SJCRH30 (cell line): ENCODE measurements at regions not wholly inside any gene's neighbourhood (a gene's known extent, or its start where the extent isn't known, plus 50 kb on each side); places are given as distances from the start of the nearest gene placed in this dataset.
"Not testable (repeated sequence)": the region's sequence is repeated elsewhere in the genome, so short reads cannot be mapped to it uniquely, and the experiment has no call there.

ENCODE experiments used
- DNase-seq, 2 experiments: peaks; one replicate each; pipeline ENCODE4 v3.0.0-alpha.2; 2015 to 2020
- H3K27ac ChIP-seq: fragments of 250-450 bp; sonication (Bioruptor Pico); 2 replicates; pipeline ENCODE4 v1.5.1; 2020; ENCODE audit warnings: mild to moderate bottlenecking, moderate library complexity
- H3K27me3 ChIP-seq: fragments of 250-450 bp; sonication (Bioruptor Pico); 2 replicates; pipeline ENCODE4 v1.5.1; 2020; ENCODE audit warnings: mild to moderate bottlenecking, moderate library complexity
- H3K36me3 ChIP-seq: fragments of 250-450 bp; sonication (Bioruptor Pico); 2 replicates; pipeline ENCODE4 v1.5.1; 2020; ENCODE audit warnings: mild to moderate bottlenecking, moderate library complexity
- H3K4me1 ChIP-seq: fragments of 250-450 bp; sonication (Bioruptor Pico); 2 replicates; pipeline ENCODE4 v1.5.1; 2020; ENCODE audit warnings: mild to moderate bottlenecking, moderate library complexity
- H3K4me3 ChIP-seq: fragments of 250-450 bp; sonication (Bioruptor Pico); 2 replicates; pipeline ENCODE4 v1.5.1; 2020; ENCODE audit warnings: mild to moderate bottlenecking, moderate library complexity
- H3K9me3 ChIP-seq: fragments of 250-450 bp; sonication (Bioruptor Pico); replicated peaks from 2 replicates; pipeline ENCODE4 v1.5.1; 2020; ENCODE audit warnings: mild to moderate bottlenecking, moderate library complexity

DNA sequence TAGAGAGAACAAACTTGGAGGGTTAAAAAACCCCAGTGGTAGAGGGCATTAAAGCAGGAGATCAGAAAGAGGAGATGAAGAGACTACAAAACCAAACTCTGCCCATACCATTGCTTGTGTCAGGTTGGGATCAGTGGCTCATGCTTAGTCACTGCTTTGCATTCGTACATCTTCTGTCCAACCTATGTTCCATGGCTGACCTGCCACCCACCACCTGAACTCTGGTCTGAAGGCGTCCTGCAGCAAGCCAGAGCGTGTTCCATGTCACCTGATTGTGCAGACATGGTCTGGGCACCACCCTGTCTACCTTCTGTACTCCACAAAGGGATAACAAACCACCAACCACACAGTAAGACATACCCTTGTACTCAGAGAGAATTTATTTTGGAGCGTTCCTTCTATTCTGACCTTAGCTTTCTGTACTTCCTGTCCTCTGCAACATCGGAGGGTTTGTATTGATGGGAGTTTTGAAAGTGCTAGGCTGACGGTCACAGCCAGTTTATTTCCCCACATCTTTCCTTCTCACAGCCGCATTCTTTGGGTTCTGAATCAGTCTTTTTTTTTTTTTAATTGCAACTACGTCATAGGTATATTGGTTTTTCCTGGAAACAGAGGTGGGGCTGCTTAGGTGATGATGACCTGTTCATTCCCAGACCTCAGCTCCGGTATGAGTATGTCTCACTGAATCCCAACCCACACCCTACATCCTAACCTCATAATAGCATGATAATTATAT lies 88.3 kb downstream of the SOWAHC start:
- Histone ChIP-seq H3K9me3 (no peaks in the 10 kb centered on the region), H3K27me3 (peaks cover 4% of the 10 kb centered on the region; the same call in 1 of the 2 replicates), H3K4me1 (peaks cover 4% of the 10 kb centered on the region; the same call in 1 of the 2 replicates), H3K27ac (no peak overlapping the region), H3K36me3 (no peaks in the 10 kb centered on the region), H3K4me3 (no peak overlapping the region)
- DNase-seq = no peak

DNA sequence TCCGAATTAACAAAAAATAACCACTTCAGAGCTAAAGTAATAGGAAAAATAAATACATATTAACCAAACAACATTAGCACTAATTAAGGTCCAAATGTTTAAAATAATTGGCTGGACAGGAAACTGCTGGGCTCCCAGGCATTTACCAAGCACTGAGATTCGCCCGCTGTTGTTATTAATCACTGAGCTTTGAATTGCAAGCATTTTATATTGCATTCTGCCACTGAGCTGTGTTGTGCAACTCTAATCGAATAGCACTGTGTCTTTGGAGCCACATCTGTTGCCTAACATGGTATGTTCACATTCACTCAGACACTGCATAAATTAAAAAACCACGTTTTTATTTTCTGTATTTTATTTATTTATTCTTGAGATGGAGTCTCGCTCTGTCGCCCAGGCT lies 88.9 kb downstream of the SOWAHC start:
- H3K27me3 ChIP-seq = peaks cover 4% of the 10 kb centered on the region; the same call in 1 of the 2 replicates
- H3K27ac ChIP-seq = no peak overlapping the region
- no peak overlapping the region for H3K4me3 ChIP-seq
- DNase-seq = no peak
- no peaks in the 10 kb centered on the region for H3K9me3 ChIP-seq
- peaks cover 4% of the 10 kb centered on the region; the same call in 1 of the 2 replicates for H3K4me1 ChIP-seq
- no peaks in the 10 kb centered on the region for H3K36me3 ChIP-seq

DNA sequence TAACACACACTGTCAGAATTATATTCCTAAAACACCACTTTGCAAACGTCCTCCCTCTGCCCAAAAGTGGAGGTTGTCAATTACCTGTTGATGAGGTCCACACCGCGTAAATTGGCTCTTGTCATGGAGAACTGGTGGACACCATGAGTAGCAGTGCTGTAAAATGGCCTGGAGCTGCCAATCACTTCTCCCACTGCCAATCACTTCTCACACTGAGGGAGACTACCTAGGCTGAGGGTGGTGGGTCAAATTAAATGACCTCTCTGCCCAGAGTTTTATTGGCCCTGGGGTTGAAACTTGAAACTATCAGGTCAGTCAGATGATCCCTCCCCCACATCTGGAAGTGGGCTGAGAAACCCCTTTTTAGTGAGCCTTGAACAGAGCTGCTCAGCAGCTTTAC lies 89.6 kb downstream of the SOWAHC start:
- peaks cover 4% of the 10 kb centered on the region; the same call in 1 of the 2 replicates for H3K27me3 ChIP-seq
- no peaks in the 10 kb centered on the region for H3K9me3 ChIP-seq
- H3K27ac ChIP-seq = no peak overlapping the region
- H3K4me1 ChIP-seq = peaks cover 4% of the 10 kb centered on the region; the same call in 1 of the 2 replicates
- no peaks in the 10 kb centered on the region for H3K36me3 ChIP-seq
- no peak for DNase-seq
- H3K4me3 ChIP-seq = no peak overlapping the region

DNA sequence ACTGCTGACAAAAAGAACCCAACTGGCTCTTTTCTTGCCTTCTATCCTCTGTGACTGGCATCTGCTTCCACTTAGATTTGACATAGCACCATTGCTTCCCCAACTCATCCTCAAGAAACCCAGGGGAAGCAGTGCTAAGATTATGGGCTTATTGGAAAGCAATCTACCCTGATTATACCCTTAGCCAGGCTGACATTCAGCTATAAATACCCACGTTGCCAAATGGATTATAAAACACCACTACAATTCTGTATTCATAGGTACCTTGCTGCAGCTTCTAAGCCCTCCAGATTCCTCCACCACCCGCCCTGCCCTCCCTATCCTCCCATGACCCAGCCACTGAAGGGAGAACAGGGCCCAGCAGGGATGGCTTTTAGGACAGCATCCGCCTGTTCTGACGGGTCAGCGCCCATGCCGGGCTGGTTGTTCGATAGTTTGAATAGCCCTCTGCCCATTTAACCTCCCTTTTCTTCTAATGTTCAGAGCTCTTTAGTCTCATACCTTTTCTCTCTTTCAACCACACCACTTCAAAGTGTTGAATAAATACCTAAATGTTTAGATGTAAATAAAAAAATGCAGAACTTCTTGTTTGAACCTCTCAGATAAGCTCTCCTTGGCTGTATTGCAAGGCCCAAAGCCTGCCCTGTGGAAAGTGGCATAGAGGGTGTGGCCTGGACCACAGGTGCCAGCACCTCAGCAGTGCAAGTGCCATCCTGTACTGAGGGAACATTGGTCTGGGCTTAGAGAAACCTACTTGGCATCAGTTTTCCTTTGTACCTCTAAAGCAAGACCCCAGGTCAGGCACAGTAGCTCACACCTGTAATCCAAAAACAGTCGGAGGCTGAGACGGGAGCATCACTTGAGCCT lies 86.6 kb upstream of the RGPD5 start:
- DNase-seq = no peak
- Histone ChIP-seq H3K27me3 (no peaks in the 10 kb centered on the region), H3K4me3 (no peak overlapping the region), H3K9me3 (no peaks in the 10 kb centered on the region), H3K4me1 (no peaks in the 10 kb centered on the region), H3K36me3 (no peaks in the 10 kb centered on the region), H3K27ac (no peak overlapping the region)

DNA sequence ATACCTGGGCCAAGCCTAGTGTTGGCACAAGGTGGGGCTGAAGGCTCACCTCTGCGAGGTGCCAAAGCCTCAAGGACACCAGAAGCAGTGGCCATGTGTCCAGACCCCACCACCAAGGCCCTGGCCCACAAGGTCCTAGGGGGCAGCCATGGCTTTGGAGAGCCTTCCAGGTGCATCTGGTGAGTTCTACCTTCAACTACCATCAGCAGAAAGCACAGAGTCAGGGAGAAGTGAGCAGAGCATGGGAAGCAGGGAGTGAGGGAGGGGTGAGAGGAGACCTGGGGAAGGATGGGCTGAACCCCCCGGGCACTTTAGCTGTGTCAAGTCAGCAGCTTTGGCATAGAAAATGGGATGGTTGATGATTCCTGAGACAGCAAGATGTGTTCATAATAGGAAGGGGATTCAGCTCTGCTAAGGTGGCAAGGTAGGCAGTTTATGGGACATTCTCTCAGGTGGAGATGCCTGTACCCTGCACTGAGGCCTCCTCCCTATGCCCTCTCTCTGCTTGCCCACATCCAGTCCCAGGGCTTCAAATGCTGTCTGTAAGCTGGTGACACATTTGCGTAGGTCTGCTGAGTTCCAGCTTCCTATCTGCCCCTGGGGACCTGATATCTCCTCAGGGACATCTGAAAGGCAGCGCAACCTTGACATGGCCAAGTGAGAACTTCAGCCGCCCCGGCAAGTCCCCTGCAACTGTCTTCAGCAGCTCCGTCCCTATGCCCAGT lies 83.4 kb upstream of the RGPD5 start:
- no peaks in the 10 kb centered on the region for H3K4me1 ChIP-seq
- no peak overlapping the region for H3K27ac ChIP-seq
- no peak overlapping the region for H3K4me3 ChIP-seq
- H3K36me3 ChIP-seq = no peaks in the 10 kb centered on the region
- no peaks in the 10 kb centered on the region for H3K27me3 ChIP-seq
- no peak for DNase-seq
- H3K9me3 ChIP-seq = no peaks in the 10 kb centered on the region

DNA sequence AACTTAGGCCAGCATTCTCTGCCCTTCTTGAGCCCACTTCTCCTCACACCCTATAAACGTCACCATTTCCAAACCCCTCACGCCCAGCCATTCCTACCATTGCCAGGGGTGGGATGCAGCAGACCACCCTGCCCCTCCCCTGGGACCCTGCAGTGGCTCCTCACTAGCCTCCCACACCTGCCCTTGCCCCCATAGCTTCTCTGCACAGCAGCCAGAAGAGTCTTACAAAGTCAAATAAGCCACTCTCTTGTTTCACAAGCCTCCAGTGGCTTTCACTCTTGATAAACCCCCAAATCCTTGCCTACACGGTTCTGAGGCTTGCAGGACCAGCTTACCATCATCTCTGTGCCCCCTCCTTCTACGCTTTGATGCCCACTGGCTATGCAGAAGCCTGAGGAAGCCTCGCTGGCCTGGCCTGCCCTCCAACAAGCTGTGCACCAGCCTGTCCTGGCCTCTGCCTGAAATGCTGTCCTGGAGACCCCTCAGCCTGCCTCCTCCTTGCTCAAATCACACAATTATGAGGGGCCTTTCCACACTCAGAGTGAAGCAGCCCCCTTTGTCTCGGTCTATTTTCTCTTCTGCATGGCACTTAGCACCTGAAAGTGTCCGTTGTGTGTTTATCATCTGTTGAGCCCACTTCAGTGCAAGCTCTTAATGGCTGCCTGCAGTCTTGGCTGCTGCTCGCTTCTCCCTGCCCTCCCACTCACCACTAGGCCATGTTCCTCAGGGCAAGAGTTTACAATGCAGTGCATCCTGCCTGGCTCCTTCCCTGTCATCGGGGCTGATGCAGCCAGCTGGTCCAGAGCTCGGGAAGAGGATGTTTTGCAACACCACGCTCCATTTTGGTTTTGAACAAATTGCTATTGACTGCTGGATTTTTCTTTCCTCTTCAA lies 82.6 kb upstream of the RGPD5 start:
- H3K27me3 ChIP-seq = no peaks in the 10 kb centered on the region
- DNase-seq = no peak
- H3K36me3 ChIP-seq = no peaks in the 10 kb centered on the region
- H3K4me3 ChIP-seq = no peak overlapping the region
- H3K4me1 ChIP-seq = no peaks in the 10 kb centered on the region
- H3K9me3 ChIP-seq = no peaks in the 10 kb centered on the region
- no peak overlapping the region for H3K27ac ChIP-seq

DNA sequence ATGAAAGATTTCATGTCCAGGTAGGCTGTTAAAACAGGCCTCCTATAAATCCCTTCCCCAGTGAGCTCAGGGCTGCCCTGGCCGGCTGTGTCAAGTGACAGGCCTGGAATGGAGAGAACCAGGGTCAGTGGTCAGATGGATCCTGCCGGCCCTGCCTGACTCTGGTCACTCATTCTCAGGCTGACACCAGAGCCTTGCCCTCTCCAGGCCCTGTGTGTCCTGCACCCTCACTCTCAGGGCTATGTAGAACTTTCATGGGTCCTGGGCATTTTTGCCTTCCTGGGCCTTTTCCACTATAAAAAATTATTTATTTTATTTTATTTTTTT lies 82.0 kb upstream of the RGPD5 start:
- Histone ChIP-seq H3K9me3 (no peaks in the 10 kb centered on the region), H3K36me3 (no peaks in the 10 kb centered on the region), H3K4me1 (no peaks in the 10 kb centered on the region), H3K4me3 (no peak overlapping the region), H3K27ac (no peak overlapping the region), H3K27me3 (no peaks in the 10 kb centered on the region)
- DNase-seq = no peak

DNA sequence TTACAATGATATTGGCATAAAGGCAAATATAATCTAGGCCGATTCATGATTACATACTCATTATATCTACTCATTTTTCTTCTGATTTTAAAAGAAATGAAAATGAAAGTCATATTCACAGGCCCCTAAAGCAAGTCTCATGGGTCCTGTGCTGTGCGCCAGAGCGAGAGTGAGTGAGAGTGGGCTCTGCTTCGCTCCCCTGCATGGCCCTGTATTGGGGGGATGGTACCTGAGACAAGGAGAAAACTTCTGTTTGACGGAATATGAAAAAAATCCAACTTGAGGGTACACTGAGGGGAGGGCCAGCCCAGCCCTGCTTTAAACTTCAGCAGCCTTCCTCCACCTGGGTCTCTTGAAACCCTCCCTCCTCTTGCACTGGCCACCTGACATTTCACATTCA lies 81.4 kb upstream of the RGPD5 start:
- no peak for DNase-seq
- no peaks in the 10 kb centered on the region for H3K27me3 ChIP-seq
- no peaks in the 10 kb centered on the region for H3K4me1 ChIP-seq
- no peak overlapping the region for H3K27ac ChIP-seq
- no peaks in the 10 kb centered on the region for H3K9me3 ChIP-seq
- H3K4me3 ChIP-seq = no peak overlapping the region
- no peaks in the 10 kb centered on the region for H3K36me3 ChIP-seq

DNA sequence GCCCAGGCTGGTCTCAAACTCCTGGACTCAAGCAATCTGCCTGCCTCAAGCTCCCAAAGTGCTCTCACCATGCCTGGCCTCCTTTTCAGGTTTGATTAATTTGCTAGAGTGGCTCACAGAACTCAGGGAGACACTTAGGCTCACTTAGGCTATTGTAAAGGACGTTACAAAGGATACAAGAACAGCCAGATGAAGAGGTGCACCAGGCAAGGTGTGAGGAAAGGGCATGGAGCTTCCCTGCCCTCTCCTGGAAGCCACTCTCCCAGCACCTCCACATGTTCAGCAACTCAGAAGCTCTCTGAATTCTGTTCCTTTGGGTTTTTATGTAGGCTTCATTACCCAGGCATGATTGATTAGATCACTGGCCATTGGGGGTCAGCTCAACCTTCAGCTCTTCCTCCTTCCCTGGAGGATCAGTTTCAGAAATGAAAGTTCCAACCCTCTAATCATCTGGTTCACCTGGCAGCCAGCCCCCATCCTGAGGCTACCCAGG lies 78.7 kb upstream of the RGPD5 start:
- no peaks in the 10 kb centered on the region for H3K27me3 ChIP-seq
- peak in 1 of 2 experiments; percentile 13 for DNase-seq
- H3K36me3 ChIP-seq = no peaks in the 10 kb centered on the region
- H3K9me3 ChIP-seq = no peaks in the 10 kb centered on the region
- no peak overlapping the region for H3K27ac ChIP-seq
- H3K4me3 ChIP-seq = no peak overlapping the region
- H3K4me1 ChIP-seq = no peaks in the 10 kb centered on the region

DNA sequence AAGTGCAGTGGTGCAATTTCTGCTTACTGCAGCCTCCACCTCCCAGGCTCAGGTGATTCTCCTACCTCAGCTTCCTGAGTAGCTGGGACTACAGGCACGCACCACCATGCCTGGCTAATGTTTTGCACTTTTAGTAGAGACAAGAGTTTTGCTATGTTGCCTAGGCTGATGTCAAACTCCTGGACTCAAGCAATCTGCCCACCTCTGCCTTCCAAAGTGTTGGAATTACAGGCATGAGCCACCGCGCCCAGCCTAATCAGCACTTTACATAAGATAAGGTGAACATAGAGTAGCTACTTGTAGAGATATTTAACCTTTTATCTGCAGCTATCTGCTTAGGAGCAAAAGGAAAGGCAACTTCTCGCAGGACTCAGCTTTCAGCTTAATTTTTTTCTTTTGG lies 77.5 kb upstream of the RGPD5 start:
- not testable (repeated sequence) for H3K9me3 ChIP-seq, H3K27ac ChIP-seq, DNase-seq, H3K27me3 ChIP-seq, H3K36me3 ChIP-seq, H3K4me3 ChIP-seq, H3K4me1 ChIP-seq

DNA sequence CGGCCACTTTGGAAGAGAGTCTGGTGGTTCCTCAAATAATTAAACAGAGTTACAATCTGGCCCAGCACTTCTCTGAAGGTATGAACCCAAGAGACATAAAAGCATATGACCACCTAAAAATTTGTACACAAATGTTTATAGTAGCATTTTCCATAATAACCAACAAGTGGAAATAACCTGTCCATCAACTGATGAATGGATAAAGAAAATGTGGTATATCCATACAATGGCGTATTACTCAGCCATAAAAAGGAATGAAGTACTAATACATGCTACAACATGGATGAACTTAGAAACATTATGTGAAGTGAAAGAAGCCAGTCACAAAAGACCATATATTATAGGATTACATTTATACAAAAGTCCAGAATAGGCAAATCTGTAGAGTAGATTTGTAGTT lies 76.0 kb upstream of the RGPD5 start:
- H3K27me3 ChIP-seq = no peaks in the 10 kb centered on the region
- no peaks in the 10 kb centered on the region for H3K36me3 ChIP-seq
- H3K27ac ChIP-seq = no peak overlapping the region
- DNase-seq = no peak
- no peaks in the 10 kb centered on the region for H3K9me3 ChIP-seq
- H3K4me1 ChIP-seq = no peaks in the 10 kb centered on the region
- H3K4me3 ChIP-seq = no peak overlapping the region

DNA sequence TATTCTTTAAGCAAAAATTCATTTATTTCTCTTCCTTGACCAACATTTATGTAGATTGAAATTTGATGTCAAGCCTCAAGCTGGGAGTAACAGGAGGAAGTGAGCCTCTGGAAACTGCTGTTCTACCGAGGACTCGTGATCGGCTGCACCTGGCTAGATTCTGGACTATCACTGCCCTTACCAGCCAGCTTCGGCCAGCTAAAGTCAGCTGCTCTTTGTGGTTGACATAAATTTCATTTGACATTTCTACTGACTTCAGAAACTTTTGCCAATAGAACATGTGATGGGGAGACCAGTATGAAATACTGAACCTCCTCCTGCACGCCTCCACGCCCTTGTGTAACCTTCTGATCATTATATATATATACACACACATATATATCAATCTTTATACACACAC lies 74.2 kb upstream of the RGPD5 start:
- no peak for DNase-seq
- Histone ChIP-seq H3K4me1 (no peaks in the 10 kb centered on the region), H3K9me3 (no peaks in the 10 kb centered on the region), H3K27me3 (no peaks in the 10 kb centered on the region), H3K4me3 (no peak overlapping the region), H3K36me3 (no peaks in the 10 kb centered on the region), H3K27ac (no peak overlapping the region)

DNA sequence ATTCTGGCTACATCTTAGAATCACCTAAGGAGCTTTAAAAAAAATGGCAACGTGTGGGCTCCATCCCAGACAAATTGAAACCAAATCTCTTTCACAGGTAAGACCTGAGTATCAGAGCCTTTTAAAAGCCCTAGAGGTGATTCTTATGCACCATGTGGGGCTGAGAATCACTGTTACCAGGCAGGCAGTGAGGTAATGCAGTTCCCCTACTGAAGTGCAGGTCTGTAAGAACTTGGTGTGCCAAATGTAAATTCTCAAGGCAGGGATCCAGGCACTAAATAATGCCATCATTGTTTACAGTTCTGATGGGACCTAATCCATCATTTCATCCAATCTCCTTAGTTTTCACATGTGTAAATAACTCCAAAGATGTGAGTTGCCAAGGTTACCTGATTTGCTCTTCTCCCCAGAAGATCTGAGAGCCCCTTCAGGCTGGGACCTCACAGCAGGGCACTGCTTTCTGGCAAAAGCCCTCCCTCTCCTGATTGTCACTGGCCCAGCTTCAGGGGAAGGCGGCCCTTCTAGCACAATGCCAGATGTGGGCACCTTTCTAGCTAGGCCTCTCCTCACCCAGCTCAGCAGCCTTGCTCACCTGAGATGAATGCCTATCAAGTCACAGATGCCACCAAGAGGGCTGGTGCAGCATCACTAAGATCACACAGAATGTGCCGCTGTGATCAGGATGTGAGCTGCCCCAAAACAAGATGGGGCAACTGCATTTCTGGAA lies 73.6 kb upstream of the RGPD5 start:
- no peak overlapping the region for H3K4me3 ChIP-seq
- H3K4me1 ChIP-seq = no peaks in the 10 kb centered on the region
- DNase-seq = no peak
- no peaks in the 10 kb centered on the region for H3K36me3 ChIP-seq
- H3K9me3 ChIP-seq = no peaks in the 10 kb centered on the region
- H3K27ac ChIP-seq = no peak overlapping the region
- no peaks in the 10 kb centered on the region for H3K27me3 ChIP-seq

DNA sequence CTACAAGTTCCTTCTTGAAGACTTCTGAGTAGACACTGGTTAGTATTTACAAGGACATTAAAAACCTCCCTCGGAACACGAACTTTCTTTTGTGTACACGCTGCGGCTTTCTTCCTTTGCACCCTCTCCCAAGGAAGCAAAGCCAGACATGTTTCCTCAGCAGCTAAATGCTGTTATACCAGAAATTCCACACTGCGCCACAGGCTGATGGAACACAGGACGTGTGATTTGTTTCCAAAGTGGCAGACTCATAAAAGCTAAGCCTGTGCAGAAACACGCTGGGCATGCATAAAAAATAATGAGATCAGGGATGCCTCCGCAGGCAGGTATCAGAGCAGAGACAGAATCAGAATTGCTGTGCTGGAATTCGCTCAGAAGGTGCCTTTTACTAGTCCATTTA lies 73.0 kb upstream of the RGPD5 start:
- H3K9me3 ChIP-seq = no peaks in the 10 kb centered on the region
- H3K36me3 ChIP-seq = no peaks in the 10 kb centered on the region
- H3K4me1 ChIP-seq = no peaks in the 10 kb centered on the region
- no peak overlapping the region for H3K27ac ChIP-seq
- no peaks in the 10 kb centered on the region for H3K27me3 ChIP-seq
- no peak overlapping the region for H3K4me3 ChIP-seq
- no peak for DNase-seq
